GM21717 (cell line): ENCODE measurements at regions not wholly inside any gene's neighbourhood (a gene's known extent, or its start where the extent isn't known, plus 50 kb on each side); places are given as distances from the start of the nearest gene placed in this dataset.
A peak's percentile ranks its signal among the peaks of the same experiment; 100 is the strongest.

Source experiments
- ATAC-seq: cut with Tn5 transposase; IDR thresholded peaks from one replicate; pipeline ENCODE4 v1.9.1; 2021; ENCODE audit warnings: mild to moderate bottlenecking, moderate library complexity; ENCODE audit not compliant: unreplicated experiment

DNA sequence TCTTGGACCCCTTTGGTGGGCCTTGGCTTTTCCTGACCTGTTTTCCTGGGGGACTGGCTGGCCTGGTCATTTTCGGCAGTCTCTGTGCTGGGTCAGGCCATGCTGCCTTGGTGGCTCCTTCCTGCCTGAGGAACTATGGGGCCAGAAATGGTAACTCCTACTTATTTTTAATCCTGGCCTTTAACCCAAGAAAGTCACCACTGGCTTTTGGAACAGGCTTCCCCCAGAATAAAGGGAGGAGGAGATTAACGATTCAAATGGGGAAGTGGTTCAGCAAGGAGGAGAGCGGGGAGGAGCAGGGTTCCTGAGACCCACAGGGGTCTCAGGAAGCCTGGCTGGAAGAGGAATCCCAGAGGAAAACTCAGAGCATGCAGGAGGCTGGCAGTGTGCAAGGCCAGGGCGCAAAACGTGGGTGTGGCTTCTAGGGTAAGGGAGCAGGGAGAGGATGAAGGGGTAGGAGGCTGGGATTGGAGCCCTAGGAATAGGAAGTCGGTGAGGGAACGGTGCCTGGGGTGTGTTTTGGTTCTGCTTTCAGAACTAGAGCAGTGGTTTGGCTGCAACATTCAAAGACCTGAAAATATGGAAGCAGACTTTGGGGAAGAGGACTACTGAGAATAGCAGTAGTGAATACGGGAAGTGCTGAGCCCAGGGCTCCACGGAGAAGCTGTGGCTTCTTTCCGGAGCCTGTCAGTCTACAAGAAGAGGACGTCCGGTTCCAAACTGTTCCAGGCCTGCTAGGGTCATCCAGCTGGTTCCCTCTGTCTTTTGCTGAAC is 271.1 kb upstream of the KLF4 start:
- no peak for ATAC-seq

DNA sequence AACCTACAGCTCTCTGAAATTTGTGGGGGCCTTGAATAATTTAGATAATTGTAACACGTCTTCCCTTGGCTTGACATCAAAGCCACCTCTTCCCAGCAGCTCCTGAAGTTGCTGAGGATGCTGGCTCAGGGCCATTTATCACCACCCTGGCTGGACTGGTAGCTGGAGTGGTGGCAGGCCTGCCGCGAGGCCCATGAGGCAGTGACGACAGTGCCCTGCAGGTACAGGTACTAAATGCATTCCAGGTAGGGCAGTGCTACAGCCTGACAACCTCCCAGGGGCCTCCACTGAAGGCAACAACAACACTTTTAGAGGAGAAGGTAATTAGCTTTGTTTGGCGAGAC is 270.2 kb upstream of the KLF4 start:
- no peak for ATAC-seq

DNA sequence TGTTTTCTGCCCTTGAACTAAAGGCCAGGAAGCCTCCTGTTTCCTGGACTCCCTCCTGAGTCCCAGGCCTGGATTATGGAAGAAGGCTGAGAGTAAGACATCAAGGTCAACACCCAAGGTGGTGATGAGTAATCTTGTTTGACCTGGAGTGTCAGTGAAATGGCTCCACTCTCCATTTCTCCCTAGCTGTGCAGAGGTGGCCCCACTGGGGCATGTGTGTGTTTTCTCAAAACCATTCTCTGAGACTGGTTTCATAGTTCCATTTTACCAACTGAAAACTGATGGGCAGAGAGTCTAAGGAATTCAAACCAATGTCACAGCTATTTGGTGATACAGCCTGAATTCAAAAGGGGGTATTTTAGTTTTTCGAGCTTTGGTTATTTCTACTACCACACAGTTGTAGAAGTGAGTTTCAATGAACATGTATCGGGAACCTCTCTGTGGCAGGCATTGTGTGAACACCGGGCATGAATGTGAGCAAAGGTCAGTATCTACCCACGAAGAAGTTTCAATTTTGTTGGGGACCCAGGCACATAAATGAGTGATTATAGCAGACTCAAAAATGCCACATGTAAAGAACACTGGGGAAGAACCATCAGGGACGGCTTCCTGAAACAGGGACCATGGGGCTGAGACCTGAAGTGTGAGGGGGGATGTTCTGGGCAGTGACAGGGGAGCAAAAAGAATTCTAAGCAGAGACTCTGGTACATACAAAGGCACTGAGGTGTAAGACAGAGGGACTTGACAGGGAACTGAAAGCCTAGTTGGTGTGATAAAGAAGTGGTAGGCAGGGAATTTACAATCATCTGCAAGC is 269.6 kb upstream of the KLF4 start:
- ATAC-seq = no peak

GRCh38 chr9:107756091-107756490 is 266.5 kb upstream of the KLF4 start:
- no peak for ATAC-seq

DNA sequence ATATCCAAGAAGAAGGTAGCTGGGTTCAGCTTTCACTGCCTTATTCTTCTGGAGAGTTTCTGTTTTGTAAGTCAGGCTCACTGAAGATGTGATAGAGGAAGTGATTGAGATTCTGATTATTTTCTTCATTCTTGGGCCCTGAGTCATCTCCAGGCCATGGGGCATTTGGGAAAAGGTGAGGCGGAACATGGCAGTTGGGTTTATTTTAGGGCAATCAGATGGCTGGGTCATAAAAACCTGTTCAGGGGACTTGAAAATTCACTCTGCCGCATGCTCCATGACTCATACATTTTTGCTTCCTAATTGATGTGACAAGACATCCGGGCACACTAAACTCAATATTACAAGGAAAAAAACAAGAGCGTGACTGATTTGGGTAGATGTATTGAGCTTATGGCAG is 265.7 kb upstream of the KLF4 start:
- ATAC-seq = no peak

- peak; percentile 89 for ATAC-seq
These were observed 262.1 kb upstream of the KLF4 start for GRCh38 chr9:107751567-107752210.

- ATAC-seq = no peak
These were observed 261.4 kb upstream of the KLF4 start for GRCh38 chr9:107750741-107751566.

GRCh38 chr9:107749787-107750444 is 260.3 kb upstream of the KLF4 start:
- no peak for ATAC-seq

DNA sequence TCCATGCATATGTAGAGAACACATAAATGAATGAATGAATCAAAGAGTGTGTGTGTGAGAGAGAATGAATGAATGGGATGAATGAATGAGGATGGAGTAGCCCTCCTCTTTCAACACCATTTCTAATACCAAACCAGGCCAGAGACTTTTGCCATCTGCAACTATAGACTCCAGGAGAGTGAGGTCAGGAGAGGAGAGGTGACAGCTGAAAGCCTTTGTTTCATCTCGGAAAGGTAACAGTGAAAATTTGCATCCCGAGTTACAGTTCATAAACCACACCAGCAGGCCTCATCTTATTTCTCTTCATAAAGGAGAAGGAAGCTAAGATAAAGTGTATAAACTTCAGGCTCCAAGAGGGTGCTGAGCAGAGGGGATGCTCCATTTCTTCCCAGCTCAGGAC is 255.3 kb upstream of the KLF4 start:
- no peak for ATAC-seq

DNA sequence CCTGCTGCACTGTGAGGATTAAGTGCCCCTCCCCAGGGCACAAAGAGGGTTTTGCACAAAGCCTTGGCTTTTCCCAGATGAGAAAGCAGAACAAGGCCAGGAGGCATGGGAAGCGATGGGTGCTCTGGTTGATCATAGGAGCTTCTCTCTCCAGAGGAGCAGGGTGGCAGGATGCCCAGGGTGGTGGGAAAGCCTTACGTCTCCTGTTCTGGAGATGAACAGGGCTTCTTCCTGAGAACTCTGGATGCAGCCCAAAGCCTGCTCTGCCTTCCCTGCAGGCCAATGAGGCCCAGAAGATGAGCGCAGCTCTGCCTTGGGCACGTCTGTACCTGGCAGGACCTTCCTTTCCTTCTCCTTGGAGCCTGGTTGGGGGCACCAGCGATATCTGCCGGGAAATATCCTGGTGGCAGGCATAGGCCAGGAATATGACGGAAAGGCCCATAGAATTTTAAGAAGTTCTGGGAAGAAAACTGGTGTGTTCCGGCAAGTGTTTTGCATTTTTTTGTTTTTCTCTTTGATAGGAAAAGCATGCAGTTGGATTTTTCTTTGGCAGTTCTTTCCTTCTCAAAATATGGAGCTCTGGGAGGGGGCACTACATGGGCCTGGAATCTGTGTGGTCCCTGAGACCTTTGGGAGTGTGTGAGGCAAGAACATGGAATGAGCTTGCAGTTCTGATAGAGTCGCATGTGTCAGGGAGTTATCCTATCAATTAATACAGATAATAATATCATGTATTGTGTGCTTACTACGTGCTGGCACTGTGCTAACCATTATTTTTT is 253.2 kb upstream of the KLF4 start:
- no peak for ATAC-seq

DNA sequence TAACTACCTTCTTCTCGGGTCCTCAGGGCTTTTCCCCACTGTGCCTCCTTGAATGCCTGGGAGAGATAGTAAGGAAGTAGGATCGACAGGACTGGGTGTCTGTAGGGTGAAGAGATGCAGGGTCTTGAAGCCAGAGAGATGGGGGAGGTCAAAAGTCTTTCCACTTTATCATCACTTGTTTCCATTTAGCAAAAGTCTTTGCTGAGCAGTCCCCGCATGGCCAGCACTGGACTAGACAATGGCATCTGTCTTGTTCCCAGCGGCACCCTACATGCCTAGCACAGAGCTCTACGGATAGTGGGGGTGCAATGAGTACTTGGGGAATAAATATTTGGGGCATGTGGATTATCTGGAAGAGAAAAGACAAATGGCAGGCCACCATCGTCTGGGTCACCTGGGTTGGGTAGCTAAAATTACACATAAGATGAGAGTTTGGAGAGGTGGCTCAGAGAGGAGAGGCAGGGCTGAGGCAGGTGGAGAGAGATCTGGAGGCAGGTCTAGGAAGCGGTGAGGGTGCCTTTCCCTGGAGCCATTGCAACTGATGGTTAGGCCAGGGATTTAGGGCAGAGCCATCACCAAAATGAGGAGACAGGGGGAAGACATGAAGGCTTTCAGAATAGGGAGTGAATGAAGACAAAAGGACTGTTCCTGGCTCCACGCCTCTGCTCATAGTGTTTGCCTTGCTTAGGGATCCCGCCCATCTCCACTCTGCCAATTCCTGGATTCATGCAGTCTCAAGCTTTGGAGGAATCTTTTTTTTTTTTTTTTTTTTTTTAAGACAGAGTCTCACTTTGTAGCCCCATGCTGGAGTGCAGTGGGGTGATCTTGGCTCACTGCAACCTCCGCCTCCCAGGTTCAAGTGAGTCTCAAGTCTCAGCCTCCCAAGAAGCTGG is 250.8 kb upstream of the KLF4 start:
- ATAC-seq = no peak

DNA sequence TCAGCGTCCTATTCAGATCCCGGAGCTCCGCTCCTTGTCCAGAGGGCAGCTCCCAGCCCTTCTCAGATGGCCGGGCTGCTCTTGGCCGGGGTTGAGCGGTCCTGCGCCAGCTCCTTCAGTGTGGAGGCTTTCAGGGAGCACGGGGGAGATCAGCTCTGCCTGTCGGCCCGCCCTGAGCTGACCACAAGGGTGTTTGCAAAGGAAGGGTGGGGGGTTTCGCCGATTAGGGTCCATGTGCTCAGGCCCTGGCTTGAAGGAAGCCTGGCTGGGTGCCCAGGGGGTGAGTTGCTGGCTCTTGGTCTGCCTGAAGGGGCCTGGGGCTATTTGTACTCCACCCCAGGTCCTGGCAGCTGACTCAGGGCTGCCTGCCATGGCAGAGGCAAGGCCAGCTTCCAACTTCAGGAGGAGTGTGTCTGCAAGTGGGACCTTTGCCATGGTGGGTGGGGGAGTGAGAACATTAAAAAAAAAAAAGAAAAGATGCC is 250.1 kb upstream of the KLF4 start:
- no peak for ATAC-seq

- no peak for ATAC-seq
These were observed 249.2 kb upstream of the KLF4 start for GRCh38 chr9:107738789-107739188.

DNA sequence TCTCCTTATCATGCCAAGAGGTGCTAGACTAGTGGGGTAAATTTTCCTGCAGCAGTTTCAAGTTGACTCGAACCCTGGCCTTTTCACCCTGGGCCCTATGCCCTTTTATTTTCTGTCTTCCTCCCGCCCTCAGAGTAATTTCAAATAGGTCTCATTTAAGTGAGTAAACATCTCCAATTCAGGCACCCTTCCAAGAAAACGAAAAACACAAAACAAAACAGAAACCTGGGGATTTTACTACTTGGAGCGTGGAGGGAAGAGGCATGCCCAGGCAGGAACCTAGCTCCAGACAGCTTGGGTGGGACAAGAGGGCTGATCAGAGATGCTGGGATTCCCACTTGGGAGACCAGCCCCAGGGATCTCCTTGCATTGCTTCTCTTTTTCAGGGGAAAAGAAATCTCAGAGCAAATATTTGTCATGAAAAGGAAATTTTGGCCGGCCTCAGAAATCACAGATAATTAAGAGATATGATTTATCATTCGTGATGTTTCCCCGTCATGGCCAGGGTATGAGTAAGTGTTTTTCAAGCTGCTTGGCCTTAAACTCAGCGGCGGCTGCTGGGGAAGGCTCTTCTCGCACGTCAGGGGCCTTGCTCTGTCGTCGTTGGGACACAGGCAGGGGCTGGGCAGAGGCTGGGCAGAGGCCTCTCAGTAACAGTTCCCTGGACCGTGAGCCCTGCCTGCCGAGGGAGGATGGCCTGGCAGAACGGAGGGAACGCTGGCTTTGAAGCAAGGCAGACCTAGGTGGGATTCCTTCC is 248.6 kb upstream of the KLF4 start:
- no peak for ATAC-seq

DNA sequence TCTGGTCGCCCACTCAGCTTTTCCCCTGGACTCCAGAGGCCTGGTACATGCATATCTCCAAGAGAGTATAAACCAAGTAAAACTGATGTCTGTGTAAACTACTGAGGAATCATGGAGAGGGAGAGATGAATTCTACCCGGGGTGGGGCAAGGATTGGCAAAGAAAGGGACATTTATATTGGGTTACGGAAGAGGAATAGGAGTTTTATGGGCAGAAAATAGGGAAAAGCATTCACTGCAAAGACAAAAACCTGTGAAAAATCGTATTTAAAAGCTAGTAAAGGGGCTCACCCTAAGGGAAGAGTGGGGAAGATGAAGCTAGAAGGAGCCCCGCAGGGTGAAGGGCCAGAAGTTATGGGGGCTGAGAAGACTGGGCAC is 248.0 kb upstream of the KLF4 start:
- ATAC-seq = no peak

DNA sequence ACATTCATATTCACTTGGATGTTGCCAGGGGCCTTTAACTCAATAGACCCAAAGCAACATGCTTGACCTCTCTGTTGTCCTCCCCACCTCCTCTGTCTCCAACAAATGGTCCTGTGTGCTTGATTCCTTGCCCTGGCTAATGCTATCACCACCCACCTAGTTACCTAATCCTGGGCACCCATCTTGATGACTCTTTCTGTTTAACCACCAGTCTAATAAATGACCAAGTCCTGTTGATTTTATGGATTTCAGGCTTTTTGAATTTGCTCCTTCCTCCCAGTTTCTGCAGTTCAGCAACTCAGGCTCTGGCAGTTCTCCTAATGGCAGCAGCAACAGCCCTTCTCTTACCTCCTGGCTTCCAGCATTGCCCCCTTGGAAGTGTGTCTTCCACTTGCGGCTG is 246.3 kb upstream of the KLF4 start:
- ATAC-seq = no peak

DNA sequence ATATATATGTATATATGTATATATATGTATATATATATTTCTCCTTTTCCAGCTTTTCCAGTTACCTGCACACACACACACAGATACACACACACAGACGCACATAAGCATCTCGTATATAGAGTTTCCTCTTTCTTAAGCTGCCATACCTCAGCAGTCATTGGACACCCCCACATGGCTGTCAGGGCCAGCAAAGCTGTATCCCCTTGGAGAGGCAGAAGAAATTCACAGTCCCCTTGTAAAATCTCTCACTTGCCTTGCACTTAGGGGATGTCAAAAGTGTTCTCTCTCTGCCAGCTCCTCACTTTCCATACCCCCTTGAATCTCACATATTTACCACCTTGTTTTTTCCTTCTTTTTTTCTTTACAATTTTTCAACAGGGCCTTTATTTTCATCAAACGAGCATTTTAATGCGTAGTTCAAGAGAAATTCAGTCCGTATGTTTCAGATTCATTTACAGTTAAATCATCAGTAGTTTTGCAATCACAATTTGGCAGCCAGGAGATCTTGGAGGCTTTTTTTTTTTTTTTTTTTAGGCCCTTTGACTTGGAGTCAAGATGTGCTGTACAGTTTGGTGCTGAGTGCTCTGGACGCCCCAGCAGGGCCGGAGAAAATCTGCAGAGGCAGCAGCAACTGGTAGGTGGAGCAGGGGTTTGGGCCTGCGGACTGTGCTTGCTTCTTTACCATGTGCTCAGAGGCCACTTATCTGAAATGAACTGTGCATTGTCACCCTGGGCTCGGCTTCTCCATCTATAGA is 244.9 kb upstream of the KLF4 start:
- no peak for ATAC-seq
